DMS153 treated with DMSO at 0.1 percent for 48 hours (cell line): ENCODE measurements at regions not wholly inside any gene's neighbourhood (a gene's known extent, or its start where the extent isn't known, plus 50 kb on each side); places are given as distances from the start of the nearest gene placed in this dataset.
"Not testable (repeated sequence)": the region's sequence is repeated elsewhere in the genome, so short reads cannot be mapped to it uniquely, and the experiment has no call there.

ENCODE experiments used
- DNase-seq: peaks from one replicate; lab custom pipeline; 2025; ENCODE audit not compliant: unreplicated experiment; lab: John Stamatoyannopoulos, UW

GRCh38 chr5:104611135-104611767 lies 1048.7 kb upstream of the NUDT12 start:
- DNase-seq: peak; percentile 1

- no peak for DNase-seq
These were observed 1043.8 kb upstream of the NUDT12 start for GRCh38 chr5:104606258-104606829.

- DNase-seq: no peak
These were observed 1037.1 kb upstream of the NUDT12 start for GRCh38 chr5:104599726-104600125.

GRCh38 chr5:104598285-104598684 lies 1035.7 kb upstream of the NUDT12 start:
- no peak for DNase-seq

- DNase-seq: no peak
These were observed 1032.3 kb upstream of the NUDT12 start for GRCh38 chr5:104594850-104595249.

GRCh38 chr5:104576677-104577076 lies 1014.1 kb upstream of the NUDT12 start:
- no peak for DNase-seq

DNA sequence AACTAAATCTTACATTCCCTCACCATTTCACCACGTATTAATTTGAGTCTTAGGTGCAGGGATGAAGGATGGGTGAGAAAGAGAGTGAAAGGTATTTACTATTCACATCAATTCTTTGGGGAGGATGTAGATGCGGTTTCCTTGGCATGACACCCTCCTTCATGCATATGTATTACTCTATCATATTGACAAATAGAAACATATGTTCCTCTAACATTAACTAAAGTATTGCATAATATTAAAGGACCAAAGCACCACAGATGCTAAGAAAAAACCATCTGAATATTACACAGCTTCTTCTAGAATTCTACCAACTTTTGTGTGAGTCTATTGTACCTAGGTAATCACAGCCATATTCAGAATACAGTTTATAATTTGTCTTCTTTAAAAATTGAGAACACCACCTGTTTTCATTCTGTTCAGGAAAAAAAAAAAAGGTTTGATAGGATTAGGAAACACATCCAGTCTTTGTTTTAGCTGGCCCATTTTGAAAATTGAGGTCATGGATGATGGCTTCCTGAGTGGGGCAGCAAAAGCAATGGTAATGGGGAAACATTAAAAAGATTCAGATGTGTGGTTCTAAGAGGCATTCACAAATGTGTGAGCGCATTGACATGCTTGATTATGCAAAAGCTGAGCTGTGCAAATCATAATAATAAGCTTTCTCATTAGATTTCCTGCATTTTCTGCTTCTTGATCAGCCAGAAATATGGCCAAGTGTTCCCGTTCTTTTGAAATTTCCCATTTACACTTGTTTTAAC lies 1011.5 kb upstream of the NUDT12 start:
- no peak for DNase-seq

DNA sequence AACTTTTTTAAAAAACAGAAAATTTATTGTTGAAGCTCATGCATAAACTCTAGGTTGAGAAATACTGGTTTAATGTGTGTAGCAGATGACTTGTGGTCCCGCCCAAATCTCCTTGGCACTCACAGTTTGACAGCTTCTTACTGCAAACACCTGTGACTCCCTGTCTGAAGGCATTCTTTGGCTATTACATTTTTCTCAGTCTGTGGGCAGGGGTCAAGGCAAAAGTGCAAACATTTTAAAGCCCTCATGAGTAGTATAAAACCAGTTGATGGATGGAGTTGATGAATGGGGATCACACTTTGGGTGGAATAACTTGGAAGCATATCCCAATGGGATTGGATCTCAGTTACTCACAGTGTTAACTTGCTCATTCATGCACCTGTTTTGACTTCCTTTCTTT lies 1007.0 kb upstream of the NUDT12 start:
- no peak for DNase-seq

DNA sequence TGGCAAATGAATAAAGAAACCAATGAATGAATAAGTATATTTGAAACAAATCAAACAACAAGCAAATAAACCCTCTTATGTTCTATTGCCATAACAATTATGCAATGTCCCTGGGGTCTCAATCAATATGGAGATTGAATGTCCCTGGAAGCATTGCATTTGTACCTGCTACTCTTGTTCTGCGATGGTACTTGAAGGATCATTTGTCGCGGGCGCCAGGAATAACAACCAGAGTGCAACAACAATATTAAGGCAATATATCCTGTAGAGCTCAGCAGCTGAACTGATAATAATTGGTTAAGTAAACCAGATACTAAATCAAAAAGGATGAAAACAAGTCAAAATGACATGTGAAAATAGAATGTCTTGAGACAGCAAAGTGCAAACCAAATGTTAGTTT lies 1001.9 kb upstream of the NUDT12 start:
- DNase-seq: no peak

DNA sequence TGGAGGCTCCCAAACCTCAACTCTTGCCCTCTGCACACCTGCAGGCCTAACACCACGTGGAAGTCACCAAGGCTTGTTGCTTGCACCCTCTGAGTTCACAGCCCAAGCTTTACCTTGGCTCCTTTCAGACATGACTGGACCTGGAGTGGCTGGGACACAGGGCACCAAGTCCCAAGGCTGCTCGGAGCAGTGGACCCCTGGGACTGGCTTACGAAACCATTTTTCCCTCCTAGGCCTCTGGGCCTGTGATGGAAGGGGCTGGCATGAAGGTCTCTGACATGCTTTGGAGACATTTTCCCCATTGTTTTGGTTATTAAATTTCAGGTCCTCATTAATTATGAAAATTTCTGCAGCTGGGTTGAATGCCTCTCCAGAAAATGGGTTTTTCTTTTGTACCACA lies 994.4 kb upstream of the NUDT12 start:
- DNase-seq: no peak

- DNase-seq: no peak
These were observed 989.0 kb upstream of the NUDT12 start for GRCh38 chr5:104551628-104552027.

DNA sequence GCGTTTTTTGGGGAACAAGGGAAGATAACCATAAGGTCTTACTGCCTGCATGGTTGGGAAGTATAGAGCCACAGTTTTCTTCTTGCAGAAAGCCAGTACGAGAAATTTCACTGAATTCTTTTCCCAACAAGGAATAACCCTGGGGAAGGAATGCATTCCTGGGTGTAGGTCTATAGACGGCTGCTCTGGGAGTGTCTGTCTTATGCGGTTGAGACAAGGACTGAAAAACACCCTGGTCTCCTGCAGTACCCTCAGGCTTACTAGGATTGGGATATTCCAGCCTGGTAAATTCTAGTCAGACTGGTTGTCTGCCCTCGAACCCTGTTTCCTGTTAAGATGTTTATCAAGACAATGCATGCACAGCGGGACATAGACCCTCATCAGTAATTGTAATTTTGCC lies 984.3 kb upstream of the NUDT12 start:
- not testable (repeated sequence) for DNase-seq

DNA sequence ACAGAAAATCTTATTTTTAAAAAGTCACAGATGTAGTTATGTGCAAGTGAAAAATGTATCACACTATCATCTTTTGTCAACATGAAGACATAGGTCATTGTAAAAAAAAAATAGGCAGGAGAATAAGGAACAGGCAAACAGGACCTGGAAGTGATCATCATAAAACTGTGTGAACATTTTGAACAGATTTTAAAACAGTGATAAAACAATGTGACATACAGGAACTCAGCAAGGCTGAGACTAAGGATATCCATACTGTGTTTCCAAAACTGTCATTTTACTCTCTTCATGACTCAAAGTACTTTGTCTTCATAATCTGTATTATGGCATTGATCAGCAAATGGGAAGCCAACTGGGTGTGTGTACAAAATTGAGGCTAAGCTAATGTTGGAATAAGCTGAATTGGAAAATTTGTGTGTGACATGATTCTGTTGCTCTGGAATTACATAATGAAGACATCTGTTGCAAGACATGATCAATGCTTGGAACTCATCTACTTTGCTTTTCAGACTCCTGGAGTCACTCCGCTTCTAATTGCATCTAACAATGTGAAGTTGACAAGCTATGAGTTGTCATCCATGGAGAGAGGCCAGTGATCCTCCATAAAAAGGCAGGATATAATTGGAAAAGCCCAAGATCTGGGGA lies 978.7 kb upstream of the NUDT12 start:
- DNase-seq: no peak

GRCh38 chr5:104540448-104540847 lies 977.9 kb upstream of the NUDT12 start:
- no peak for DNase-seq

GRCh38 chr5:104539618-104540350 lies 977.2 kb upstream of the NUDT12 start:
- DNase-seq: no peak

- DNase-seq: no peak
These were observed 976.1 kb upstream of the NUDT12 start for GRCh38 chr5:104538734-104539133.

DNA sequence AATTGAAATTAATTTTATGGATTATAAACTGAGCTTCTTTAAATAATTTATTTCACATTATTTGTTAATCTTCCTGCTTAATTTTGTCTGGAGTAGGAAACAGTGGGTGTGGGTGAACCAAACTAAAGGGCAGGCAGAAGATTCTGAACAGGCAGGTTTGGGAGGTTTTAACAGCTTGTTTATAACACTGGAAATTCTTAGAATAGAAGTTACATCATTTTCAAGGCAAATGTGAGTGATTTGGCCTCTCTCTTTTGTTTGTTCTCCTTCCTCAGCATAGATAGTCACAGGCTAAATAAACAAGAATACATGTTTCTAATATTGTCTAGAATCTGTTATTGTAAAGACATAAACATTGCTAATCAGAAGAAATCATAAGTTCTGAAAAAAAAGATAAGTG lies 970.9 kb upstream of the NUDT12 start:
- DNase-seq: no peak

DNA sequence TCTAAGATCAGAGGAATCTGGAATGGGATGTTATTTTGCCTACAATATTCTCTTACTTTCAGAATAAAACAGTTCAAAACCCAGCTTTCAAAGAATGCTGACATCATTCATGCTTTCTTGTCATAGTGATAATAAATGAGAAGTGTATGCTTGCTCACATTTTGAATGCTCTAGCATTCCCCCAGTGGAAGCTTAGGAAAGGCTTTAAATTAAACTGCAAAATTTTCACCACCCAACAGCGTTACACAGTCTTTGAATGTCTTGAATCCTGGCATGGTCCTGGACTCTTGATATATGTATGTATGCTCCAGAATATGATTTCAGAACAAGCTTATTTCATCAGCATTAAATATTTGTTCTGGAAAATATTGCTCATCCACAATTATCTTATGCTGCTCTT lies 964.3 kb upstream of the NUDT12 start:
- no peak for DNase-seq

GRCh38 chr5:104513640-104514072 lies 951.1 kb upstream of the NUDT12 start:
- DNase-seq: no peak

DNA sequence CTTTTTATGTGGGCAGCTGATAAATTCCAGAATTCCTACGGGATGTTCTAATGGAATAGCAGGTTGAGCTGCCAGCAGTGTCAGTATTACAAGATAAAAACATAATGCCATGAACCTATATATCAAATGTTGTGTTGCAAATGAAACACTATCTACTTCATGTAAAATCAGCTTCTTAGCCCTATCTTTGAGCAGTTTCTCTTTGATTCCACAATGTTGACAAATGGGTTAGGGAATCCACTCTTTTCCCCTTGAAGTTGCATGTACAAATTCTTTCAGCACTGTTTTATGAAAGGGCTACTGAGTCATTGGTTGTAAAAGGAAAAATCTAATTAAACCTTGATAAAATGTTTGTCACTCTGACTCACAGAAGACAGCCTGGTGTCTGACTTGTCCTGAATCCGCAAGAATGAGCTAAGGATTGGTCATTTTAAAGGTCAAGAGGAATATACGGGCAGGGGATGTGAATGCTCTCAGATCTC lies 950.6 kb upstream of the NUDT12 start:
- no peak for DNase-seq
